ENCODE measurements at regions not wholly inside any gene's neighbourhood (a gene's known extent, or its start where the extent isn't known, plus 50 kb on each side); places are given as distances from the start of the nearest gene placed in this dataset.

DNA sequence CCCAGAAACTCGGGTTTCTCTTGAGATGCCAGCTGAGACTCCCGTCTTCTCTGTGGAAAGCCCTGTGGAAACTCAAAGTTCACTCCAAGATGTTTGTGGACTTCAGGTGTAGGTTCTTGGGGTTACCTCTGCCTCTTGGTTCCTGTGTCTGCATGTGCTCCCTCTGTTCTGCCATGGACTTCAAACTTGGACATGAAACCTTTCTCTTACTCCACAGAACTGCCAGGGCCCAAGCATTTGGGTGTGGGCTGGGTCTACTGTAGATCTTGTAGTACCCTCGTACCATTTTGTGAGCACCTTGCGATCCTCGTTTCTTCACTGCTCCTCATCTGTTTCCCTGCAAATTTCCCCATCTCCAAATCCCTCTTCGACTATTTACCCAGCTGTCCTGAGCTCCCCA, 175.5 kb downstream of the HAUS1 start:
- no peak for TF ChIP-seq CTCF (IDR thresholded peaks at IDR 0.05)
- no peak for TF ChIP-seq ZFX (IDR thresholded peaks at IDR 0.05; ENCODE audit: borderline replicate concordance)

Data from 22Rv1 (cell line).